GM12865 (cell line): ENCODE measurements at regions not wholly inside any gene's neighbourhood (a gene's known extent, or its start where the extent isn't known, plus 50 kb on each side); places are given as distances from the start of the nearest gene placed in this dataset.
A peak's percentile ranks its signal among the peaks of the same experiment; 100 is the strongest.

ENCODE experiments used
- DNase-seq: peaks from one replicate; pipeline ENCODE4 v3.0.0; 2010; ENCODE audit warnings: low read depth
- H3K4me3 ChIP-seq: 2 replicates; pipeline ENCODE4 v1.5.1; 2011; ENCODE audit warnings: mild to moderate bottlenecking, low read depth, low read length, control low read depth
- CTCF ChIP-seq: IDR thresholded peaks from 2 replicates; pipeline ENCODE4 v1.5.1; 2011; ENCODE audit warnings: low read length, control low read depth, low read depth, inconsistent platforms; ENCODE audit not compliant: insufficient read depth; ENCODE audit errors: missing control alignments

- DNase-seq: peak; percentile 1
- H3K4me3 ChIP-seq: no peak overlapping the region
Observed at GRCh38 chr7:131786204-131786603, 229.8 kb upstream of the PODXL start.

GRCh38 chr7:131778601-131779000 lies 222.2 kb upstream of the PODXL start:
- no peak for TF ChIP-seq CTCF
- no peak for DNase-seq
- no peak overlapping the region for H3K4me3 ChIP-seq

More at GRCh38 chr7:131786204-131786603, 229.8 kb upstream of the PODXL start:
- no peak for TF ChIP-seq CTCF

- no peak overlapping the region for H3K4me3 ChIP-seq
- DNase-seq: no peak
- TF ChIP-seq CTCF: no peak
Observed at GRCh38 chr7:131774419-131775220, 218.2 kb upstream of the PODXL start.

GRCh38 chr7:131773413-131773812 lies 217.0 kb upstream of the PODXL start:
- TF ChIP-seq CTCF: no peak
- DNase-seq: no peak
- no peak overlapping the region for H3K4me3 ChIP-seq

- H3K4me3 ChIP-seq: no peak overlapping the region
- no peak for DNase-seq
Observed at GRCh38 chr7:131769241-131769640, 212.8 kb upstream of the PODXL start.

GRCh38 chr7:131767591-131767990 lies 211.2 kb upstream of the PODXL start:
- no peak overlapping the region for H3K4me3 ChIP-seq
- TF ChIP-seq CTCF: no peak
- DNase-seq: no peak

More at GRCh38 chr7:131769241-131769640, 212.8 kb upstream of the PODXL start:
- no peak for TF ChIP-seq CTCF

GRCh38 chr7:131765575-131765974 lies 209.1 kb upstream of the PODXL start:
- H3K4me3 ChIP-seq: no peak overlapping the region
- no peak for TF ChIP-seq CTCF
- no peak for DNase-seq
